AG09319 (cell line): ENCODE measurements at regions not wholly inside any gene's neighbourhood (a gene's known extent, or its start where the extent isn't known, plus 50 kb on each side); places are given as distances from the start of the nearest gene placed in this dataset.

ENCODE experiments used
- DNase-seq: peaks from one replicate; pipeline ENCODE4 v3.0.0-alpha.2; 2010; ENCODE audit warnings: low read depth; ENCODE audit errors: extremely low read depth
- CTCF ChIP-seq: IDR thresholded peaks from 2 replicates; pipeline ENCODE4 v1.5.1; 2011; ENCODE audit warnings: low read depth, mild to moderate bottlenecking, inconsistent platforms, low read length, moderate library complexity

DNA sequence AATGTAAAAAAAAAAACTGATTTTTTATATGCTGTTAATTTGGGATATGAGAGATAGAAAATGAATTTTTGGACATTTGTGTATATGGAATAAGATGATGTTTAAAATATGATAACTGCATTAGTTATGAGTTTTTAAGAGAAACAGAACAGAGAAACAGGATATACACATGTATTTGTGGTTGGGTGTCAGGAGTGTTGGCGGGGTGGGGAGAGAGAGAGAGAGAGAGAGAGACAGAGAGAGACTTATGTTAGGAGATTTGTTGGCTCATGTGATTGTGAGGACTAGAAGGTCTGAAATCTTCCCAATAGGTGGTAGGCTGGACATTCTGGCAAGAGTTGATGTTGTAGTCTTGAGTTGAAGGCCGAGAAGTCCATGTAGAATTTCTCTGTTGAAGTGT lies 1121.6 kb upstream of the GBE1 start:
- DNase-seq = no peak
- TF ChIP-seq CTCF = no peak

GRCh38 chr3:82875401-82875800 lies 1114.0 kb upstream of the GBE1 start:
- TF ChIP-seq CTCF = no peak
- no peak for DNase-seq

- DNase-seq = no peak
- no peak for TF ChIP-seq CTCF
Measured at GRCh38 chr3:82839871-82840270, 1078.4 kb upstream of the GBE1 start.

DNA sequence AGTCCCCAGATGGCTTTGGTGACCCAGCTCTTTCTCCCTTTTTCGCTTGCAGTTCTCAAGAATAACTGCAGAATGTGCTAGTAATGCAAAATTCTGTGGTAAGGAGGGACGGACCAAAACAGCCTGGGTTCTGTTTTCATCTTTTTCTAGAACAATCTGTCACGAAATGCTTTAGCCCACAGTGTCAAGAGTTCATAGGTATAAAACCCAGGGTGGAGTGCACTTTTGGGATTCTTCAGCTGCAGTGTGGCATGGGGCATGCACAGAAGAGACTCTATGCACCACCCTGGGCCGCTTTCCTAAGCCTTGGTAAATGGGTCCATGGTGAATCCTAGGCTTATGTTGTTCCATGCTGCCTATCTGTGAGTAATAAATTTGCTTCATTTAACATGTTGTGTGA lies 1072.7 kb upstream of the GBE1 start:
- no peak for DNase-seq
- no peak for TF ChIP-seq CTCF

DNA sequence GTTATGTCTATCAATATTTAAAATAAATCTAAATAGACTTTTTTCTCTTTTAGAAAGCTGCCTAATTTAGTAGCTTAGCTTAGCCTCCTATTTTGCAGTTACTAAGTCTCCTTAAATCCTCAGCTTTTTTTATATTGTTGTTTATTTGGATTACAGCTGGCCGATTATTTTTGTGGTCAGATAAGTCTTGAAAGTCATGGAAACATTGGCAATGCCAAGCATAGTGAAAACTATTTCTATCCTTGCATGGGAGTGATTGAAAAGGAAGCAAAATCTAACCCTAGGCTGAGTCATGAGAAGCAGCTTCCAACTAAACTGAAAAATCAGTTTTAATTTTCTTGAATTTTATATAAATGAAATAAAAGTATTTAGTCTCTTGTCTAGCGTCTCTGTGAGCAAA lies 1063.0 kb upstream of the GBE1 start:
- DNase-seq = no peak
- no peak for TF ChIP-seq CTCF

DNA sequence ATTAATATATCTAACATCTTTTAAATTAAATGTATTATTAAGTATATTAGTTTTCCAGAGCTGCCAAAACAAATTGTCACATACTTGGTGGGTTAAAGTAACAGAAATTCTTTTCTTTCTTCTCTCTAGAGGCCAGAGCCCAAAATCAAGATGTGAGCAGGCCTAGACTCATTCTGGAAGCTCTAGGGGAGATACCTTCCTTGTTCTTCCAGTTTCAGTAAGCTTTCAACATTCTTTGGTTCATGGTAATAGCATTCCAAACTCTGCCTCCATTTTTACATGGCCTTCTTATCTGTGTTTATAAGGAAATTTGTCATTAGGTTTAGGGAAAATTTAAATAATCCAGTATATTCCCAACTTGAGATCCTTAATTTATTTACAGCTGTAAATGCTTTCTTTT lies 1054.6 kb upstream of the GBE1 start:
- no peak for DNase-seq
- no peak for TF ChIP-seq CTCF

DNA sequence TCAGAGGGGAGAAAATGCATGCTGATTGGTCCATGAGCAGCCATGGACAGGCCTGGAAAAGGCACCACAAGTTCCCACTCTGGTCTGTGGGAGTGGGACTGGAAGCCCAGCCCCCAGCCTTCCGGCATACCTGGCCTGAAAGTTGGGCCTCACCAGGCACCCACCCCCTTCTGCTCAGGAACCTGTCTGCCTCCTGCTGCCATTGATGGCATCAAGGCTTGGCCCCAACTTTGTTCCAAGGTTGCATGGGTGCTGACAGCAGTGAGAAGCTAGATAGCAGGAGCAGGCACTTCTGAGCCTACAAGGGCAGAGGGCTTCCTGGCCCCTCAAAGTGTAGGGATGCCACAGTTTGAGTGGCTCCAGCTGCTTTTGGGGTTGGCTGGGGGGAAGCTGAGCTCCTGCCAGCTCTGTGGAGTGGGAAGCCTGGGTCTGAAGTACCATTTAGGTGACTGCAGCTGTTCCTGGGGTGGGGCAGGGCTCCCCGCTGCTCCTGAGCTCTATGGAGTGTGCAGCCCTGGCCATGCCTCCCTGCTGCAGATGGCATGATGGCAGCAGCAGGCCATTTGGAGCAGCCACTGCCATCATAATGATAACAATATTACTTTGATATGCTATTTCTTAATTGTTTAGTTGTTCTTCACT lies 1054.1 kb upstream of the GBE1 start:
- no peak for TF ChIP-seq CTCF
- DNase-seq = no peak
